ENCODE measurements at regions not wholly inside any gene's neighbourhood (a gene's known extent, or its start where the extent isn't known, plus 50 kb on each side); places are given as distances from the start of the nearest gene placed in this dataset.

DNA sequence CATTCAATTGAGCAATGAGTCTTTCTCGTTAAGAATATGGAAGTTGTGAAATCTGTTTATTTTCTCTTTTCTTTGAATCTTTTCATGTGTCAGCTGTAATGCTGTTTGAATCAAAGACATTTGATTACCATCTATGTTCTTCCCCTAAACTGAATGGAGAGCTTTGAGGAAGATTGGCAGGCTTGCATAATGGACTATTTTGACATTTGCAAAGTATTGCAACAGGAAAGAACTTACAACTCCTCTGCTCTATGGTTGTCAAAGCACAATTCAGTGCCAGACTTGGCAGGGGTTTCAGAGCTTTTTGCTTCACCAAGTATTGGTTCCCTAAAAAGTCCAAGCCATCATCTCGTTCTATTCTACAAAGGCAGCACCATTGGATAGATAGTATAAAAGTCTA, 549.0 kb upstream of the NUDT12 start:
- TF ChIP-seq, protein P1, sequence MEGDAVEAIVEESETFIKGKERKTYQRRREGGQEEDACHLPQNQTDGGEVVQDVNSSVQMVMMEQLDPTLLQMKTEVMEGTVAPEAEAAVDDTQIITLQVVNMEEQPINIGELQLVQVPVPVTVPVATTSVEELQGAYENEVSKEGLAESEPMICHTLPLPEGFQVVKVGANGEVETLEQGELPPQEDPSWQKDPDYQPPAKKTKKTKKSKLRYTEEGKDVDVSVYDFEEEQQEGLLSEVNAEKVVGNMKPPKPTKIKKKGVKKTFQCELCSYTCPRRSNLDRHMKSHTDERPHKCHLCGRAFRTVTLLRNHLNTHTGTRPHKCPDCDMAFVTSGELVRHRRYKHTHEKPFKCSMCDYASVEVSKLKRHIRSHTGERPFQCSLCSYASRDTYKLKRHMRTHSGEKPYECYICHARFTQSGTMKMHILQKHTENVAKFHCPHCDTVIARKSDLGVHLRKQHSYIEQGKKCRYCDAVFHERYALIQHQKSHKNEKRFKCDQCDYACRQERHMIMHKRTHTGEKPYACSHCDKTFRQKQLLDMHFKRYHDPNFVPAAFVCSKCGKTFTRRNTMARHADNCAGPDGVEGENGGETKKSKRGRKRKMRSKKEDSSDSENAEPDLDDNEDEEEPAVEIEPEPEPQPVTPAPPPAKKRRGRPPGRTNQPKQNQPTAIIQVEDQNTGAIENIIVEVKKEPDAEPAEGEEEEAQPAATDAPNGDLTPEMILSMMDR (conservative IDR thresholded peaks at IDR 0.05), result no peak
- no peak for TF ChIP-seq ZFX (IDR thresholded peaks at IDR 0.05)
